PFSK-1 (cell line): ENCODE measurements at regions not wholly inside any gene's neighbourhood (a gene's known extent, or its start where the extent isn't known, plus 50 kb on each side); places are given as distances from the start of the nearest gene placed in this dataset.

ENCODE experiments used
- FOXP2 ChIP-seq: optimal IDR thresholded peaks from 2 replicates; pipeline ENCODE3; 2011; ENCODE audit warnings: borderline replicate concordance, control low read depth, inconsistent platforms; ENCODE audit not compliant: insufficient read depth; ENCODE audit errors: extremely low read length, extremely low read depth
- POLR2AphosphoS5 ChIP-seq: IDR thresholded peaks from 2 replicates; pipeline ENCODE4 v1.6.1; 2012; ENCODE audit warnings: low read depth, mild to moderate bottlenecking, control low read depth, low read length, moderate library complexity
- SIN3A ChIP-seq: IDR thresholded peaks from 2 replicates; pipeline ENCODE4 v1.6.1; 2012; ENCODE audit warnings: mild to moderate bottlenecking, low read length, moderate library complexity, borderline replicate concordance; ENCODE audit not compliant: insufficient read depth
- TAF1 ChIP-seq: IDR thresholded peaks from 2 replicates; pipeline ENCODE4 v1.6.1; 2012; ENCODE audit warnings: low read length, control low read depth, borderline replicate concordance; ENCODE audit not compliant: insufficient read depth
- TF ChIP-seq, protein P1 (sequence below), 2 experiments: IDR thresholded peaks; 2 replicates each; pipeline versions ENCODE4 v1.6.1 to v1.8.0; 2011 to 2012; ENCODE audit warnings: low read depth in 2 of 2, low read length in 2 of 2, control low read depth in 1 of 2, inconsistent platforms in 1 of 2, mild to moderate bottlenecking in 1 of 2, moderate library complexity in 1 of 2; ENCODE audit not compliant: insufficient read depth in 1 of 2

GRCh38 chr12:46449856-46450255, 77.3 kb upstream of the SLC38A2 start:
- TF ChIP-seq FOXP2, result no peak
- no peak for TF ChIP-seq TAF1
- TF ChIP-seq, protein P1, sequence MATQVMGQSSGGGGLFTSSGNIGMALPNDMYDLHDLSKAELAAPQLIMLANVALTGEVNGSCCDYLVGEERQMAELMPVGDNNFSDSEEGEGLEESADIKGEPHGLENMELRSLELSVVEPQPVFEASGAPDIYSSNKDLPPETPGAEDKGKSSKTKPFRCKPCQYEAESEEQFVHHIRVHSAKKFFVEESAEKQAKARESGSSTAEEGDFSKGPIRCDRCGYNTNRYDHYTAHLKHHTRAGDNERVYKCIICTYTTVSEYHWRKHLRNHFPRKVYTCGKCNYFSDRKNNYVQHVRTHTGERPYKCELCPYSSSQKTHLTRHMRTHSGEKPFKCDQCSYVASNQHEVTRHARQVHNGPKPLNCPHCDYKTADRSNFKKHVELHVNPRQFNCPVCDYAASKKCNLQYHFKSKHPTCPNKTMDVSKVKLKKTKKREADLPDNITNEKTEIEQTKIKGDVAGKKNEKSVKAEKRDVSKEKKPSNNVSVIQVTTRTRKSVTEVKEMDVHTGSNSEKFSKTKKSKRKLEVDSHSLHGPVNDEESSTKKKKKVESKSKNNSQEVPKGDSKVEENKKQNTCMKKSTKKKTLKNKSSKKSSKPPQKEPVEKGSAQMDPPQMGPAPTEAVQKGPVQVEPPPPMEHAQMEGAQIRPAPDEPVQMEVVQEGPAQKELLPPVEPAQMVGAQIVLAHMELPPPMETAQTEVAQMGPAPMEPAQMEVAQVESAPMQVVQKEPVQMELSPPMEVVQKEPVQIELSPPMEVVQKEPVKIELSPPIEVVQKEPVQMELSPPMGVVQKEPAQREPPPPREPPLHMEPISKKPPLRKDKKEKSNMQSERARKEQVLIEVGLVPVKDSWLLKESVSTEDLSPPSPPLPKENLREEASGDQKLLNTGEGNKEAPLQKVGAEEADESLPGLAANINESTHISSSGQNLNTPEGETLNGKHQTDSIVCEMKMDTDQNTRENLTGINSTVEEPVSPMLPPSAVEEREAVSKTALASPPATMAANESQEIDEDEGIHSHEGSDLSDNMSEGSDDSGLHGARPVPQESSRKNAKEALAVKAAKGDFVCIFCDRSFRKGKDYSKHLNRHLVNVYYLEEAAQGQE (IDR thresholded peaks at IDR 0.05; ENCODE audit: insufficient read depth in 1 of 2, low read depth in 2 of 2, low read length in 2 of 2), result no peak
- no peak for TF ChIP-seq SIN3A
- no peak for TF ChIP-seq POLR2AphosphoS5

DNA sequence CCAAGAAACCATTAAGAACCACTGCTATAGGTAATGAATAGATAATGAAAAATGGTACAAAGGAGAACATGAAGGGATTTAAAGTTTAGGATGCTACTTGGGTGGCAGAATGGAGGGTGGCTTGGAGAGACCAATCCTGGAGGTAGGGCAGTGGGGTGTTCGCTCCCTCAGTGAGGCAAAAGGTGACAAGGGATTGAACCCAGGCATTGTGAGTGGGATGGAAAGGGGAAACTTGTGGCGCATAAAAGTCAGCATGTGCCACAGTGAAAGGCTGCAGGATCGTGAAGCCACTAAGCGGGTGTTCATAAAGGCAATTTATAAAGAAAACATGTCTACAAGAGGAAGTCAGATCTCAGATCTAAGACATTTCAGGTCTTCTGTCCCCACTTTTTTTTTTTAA, 76.7 kb upstream of the SLC38A2 start:
- TF ChIP-seq, protein P1 (IDR thresholded peaks at IDR 0.05; ENCODE audit: insufficient read depth in 1 of 2, low read depth in 2 of 2, low read length in 2 of 2), result no peak
- TF ChIP-seq TAF1 (no peak), SIN3A (no peak), POLR2AphosphoS5 (no peak), FOXP2 (no peak)

- no peak for TF ChIP-seq FOXP2
- TF ChIP-seq TAF1, result no peak
- TF ChIP-seq, protein P1 (IDR thresholded peaks at IDR 0.05; ENCODE audit: insufficient read depth in 1 of 2, low read depth in 2 of 2, low read length in 2 of 2), result no peak
- TF ChIP-seq POLR2AphosphoS5, result no peak
- TF ChIP-seq SIN3A, result no peak
These were observed 74.1 kb upstream of the SLC38A2 start for GRCh38 chr12:46446645-46447044.

- no peak for TF ChIP-seq SIN3A
- TF ChIP-seq, protein P1 (IDR thresholded peaks at IDR 0.05; ENCODE audit: insufficient read depth in 1 of 2, low read depth in 2 of 2, low read length in 2 of 2), result no peak
- TF ChIP-seq TAF1, result no peak
- no peak for TF ChIP-seq POLR2AphosphoS5
- TF ChIP-seq FOXP2, result no peak
These were observed 73.1 kb upstream of the SLC38A2 start for GRCh38 chr12:46445551-46446235.

- TF ChIP-seq TAF1 (no peak), SIN3A (no peak), POLR2AphosphoS5 (no peak), FOXP2 (no peak)
- TF ChIP-seq, protein P1 (IDR thresholded peaks at IDR 0.05; ENCODE audit: insufficient read depth in 1 of 2, low read depth in 2 of 2, low read length in 2 of 2), result no peak
These were observed 72.5 kb upstream of the SLC38A2 start for GRCh38 chr12:46445093-46445492.
